CD8-positive, alpha-beta memory T cell (primary cell): ENCODE measurements at regions not wholly inside any gene's neighbourhood (a gene's known extent, or its start where the extent isn't known, plus 50 kb on each side); places are given as distances from the start of the nearest gene placed in this dataset.
"Not testable (repeated sequence)": the region's sequence is repeated elsewhere in the genome, so short reads cannot be mapped to it uniquely, and the experiment has no call there.

Source experiments
- CTCF ChIA-PET: fragments of 350-600 bp; sonication (Branson Sonifier 250); formaldehyde crosslinking; loops from one replicate; lab custom pipeline; 2021; ENCODE audit warnings: antibody characterized with exemption; lab: Charles Lee
- POLR2A ChIA-PET: fragments of 350-600 bp; sonication (Branson Sonifier 250); formaldehyde crosslinking; loops from one replicate; lab custom pipeline; 2021; ENCODE audit warnings: antibody characterized with exemption; lab: Charles Lee
- DNase-seq, 5 donors: peaks; one replicate each; pipeline versions ENCODE4 v3.0.0 to v3.0.0-alpha.2; 2020 to 2022; ENCODE audit warnings: mixed read lengths in 1 of 5
- H3K27ac ChIP-seq: one replicate; pipeline ENCODE4 v1.7.0; 2013; ENCODE audit warnings: low read depth, mild to moderate bottlenecking, low read length, moderate library complexity
- H3K27me3 ChIP-seq: 2 replicates; pipeline ENCODE4 v1.7.0; 2013; ENCODE audit warnings: low read length, mild to moderate bottlenecking; ENCODE audit not compliant: insufficient read depth, poor library complexity, severe bottlenecking
- H3K36me3 ChIP-seq: 2 replicates; pipeline ENCODE4 v1.7.0; 2013; ENCODE audit warnings: mild to moderate bottlenecking, low read length, moderate library complexity; ENCODE audit not compliant: insufficient read depth
- H3K4me1 ChIP-seq: 2 replicates; pipeline ENCODE4 v1.7.0; 2013; ENCODE audit warnings: mild to moderate bottlenecking, low read length, moderate library complexity; ENCODE audit not compliant: insufficient read depth
- H3K4me3 ChIP-seq: 2 replicates; pipeline ENCODE4 v1.7.0; 2013; ENCODE audit warnings: mild to moderate bottlenecking, low read length
- H3K9me3 ChIP-seq: 2 replicates; pipeline ENCODE4 v1.7.0; 2013; ENCODE audit warnings: mild to moderate bottlenecking, low read length
- H3K27ac Mint-ChIP-seq, 8 donors: one replicate each; pipeline ENCODE4 v1.8.0; 2020 to 2021; ENCODE audit warnings: mixed read lengths in 8 of 8, mild to moderate bottlenecking in 6 of 8, inconsistent platforms in 3 of 8, moderate library complexity in 3 of 8
- H3K27me3 Mint-ChIP-seq, 2 donors: one replicate each; pipeline ENCODE4 v1.8.0; 2020 to 2021; ENCODE audit warnings: mixed read lengths in 2 of 2, mild to moderate bottlenecking in 1 of 2, moderate library complexity in 1 of 2
- H3K36me3 Mint-ChIP-seq, 3 donors: one replicate each; pipeline ENCODE4 v1.8.0; 2020 to 2021; ENCODE audit warnings: mixed read lengths in 3 of 3, inconsistent platforms in 1 of 3, mild to moderate bottlenecking in 1 of 3
- H3K4me1 Mint-ChIP-seq, 3 donors: one replicate each; pipeline ENCODE4 v1.8.0; 2020 to 2021; ENCODE audit warnings: mixed read lengths in 3 of 3, inconsistent platforms in 1 of 3, mild to moderate bottlenecking in 1 of 3
- H3K4me3 Mint-ChIP-seq, 7 donors: one replicate each; pipeline ENCODE4 v1.8.0; 2020 to 2021; ENCODE audit warnings: mixed read lengths in 7 of 7, mild to moderate bottlenecking in 6 of 7, moderate library complexity in 4 of 7, inconsistent platforms in 2 of 7
- H3K9me3 Mint-ChIP-seq, 5 donors: one replicate each; pipeline ENCODE4 v1.8.0; 2020 to 2022; ENCODE audit warnings: mixed read lengths in 5 of 5, mild to moderate bottlenecking in 3 of 5, moderate library complexity in 2 of 5, inconsistent platforms in 1 of 5

DNA sequence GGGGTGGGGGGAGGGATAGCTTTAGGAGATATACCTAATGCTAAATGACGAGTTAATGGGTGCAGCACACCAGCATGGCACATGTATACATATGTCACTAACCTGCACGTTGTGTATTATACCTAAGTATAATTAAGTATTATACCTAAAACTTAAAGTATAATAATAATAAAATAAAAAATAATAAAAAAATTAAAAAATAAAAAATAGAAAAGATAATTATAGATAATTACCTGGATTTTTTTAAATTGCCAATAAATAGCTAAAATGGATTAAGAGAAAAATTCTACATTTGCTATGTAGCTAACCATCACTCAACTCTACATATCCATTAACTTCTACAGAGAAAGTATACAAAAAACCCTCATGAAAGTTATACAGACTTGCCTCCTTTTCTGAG is 747.3 kb downstream of the LRRIQ3 start:
- H3K4me1 ChIP-seq, H3K9me3 ChIP-seq, H3K27ac ChIP-seq, H3K4me1 Mint-ChIP-seq, H3K4me3 Mint-ChIP-seq, H3K27me3 Mint-ChIP-seq, H3K27ac Mint-ChIP-seq, POLR2A ChIA-PET, DNase-seq, H3K27me3 ChIP-seq, H3K36me3 Mint-ChIP-seq, CTCF ChIA-PET, H3K36me3 ChIP-seq, H3K4me3 ChIP-seq: not testable (repeated sequence)
- peaks cover 2 to 33% (median 13%) of the 10 kb centered on the region in 5 donors for H3K9me3 Mint-ChIP-seq

DNA sequence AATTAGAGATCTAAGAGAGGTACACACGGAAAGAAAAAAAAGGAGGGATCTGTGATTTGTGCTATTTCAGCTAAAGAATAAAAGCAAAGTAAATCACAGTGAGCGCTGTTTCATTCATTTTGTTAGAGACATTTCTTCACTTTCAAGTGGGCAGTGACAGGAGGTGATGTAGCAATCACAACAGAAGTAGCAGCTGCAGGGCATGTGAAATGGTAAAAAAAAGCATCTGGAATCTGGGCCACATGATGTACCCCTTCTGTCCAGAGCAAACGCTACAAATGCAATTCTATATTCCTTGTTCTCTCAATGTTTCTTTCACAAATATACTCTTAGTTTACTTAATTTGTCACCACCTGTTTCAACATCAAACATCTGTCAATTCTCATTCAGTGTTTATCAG is 786.5 kb downstream of the LRRIQ3 start:
- Histone ChIP-seq H3K27ac (no peak overlapping the region), H3K36me3 (no peaks in the 10 kb centered on the region), H3K4me3 (no peak overlapping the region), H3K27me3 (no peaks in the 10 kb centered on the region), H3K4me1 (no peaks in the 10 kb centered on the region), H3K9me3 (no peaks in the 10 kb centered on the region)
- Mint-ChIP-seq H3K4me3 (no peak overlapping the region), H3K36me3 (no peaks in the 10 kb centered on the region), H3K4me1 (no peaks in the 10 kb centered on the region), H3K9me3 (peaks cover 0 to 42% (median 2%) of the 10 kb centered on the region in 5 donors), H3K27ac (no peak overlapping the region), H3K27me3 (no peaks in the 10 kb centered on the region)
- ChIA-PET CTCF (no interaction called here), POLR2A (no interaction called here)
- DNase-seq = no peak

DNA sequence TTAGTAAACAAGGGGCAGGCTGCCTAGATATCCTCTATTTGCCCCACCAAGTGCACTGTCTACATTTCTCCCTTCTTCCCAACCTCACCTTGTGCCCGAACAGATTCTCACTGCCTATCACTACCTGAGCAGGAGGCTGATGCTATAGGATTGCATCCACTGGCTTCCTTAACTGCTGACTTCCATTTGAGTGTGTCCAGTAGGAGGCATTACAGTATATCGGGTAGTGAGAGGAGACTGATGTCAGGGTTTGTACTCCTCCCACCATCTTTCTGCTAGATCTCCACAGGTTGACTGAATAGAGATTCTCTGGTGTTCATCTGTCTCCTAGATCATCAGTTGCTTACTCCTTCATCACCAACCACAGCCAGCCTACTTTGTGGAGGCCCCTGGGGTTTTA is 796.3 kb downstream of the LRRIQ3 start:
- Histone ChIP-seq H3K4me1 (no peaks in the 10 kb centered on the region), H3K27ac (no peak overlapping the region), H3K27me3 (no peaks in the 10 kb centered on the region), H3K4me3 (no peak overlapping the region), H3K36me3 (no peaks in the 10 kb centered on the region), H3K9me3 (no peaks in the 10 kb centered on the region)
- H3K4me1 Mint-ChIP-seq = no peaks in the 10 kb centered on the region
- H3K36me3 Mint-ChIP-seq = no peaks in the 10 kb centered on the region
- no peak overlapping the region for H3K4me3 Mint-ChIP-seq
- ChIA-PET CTCF (no interaction called here), POLR2A (no interaction called here)
- peaks cover 0 to 43% (median 4%) of the 10 kb centered on the region in 5 donors for H3K9me3 Mint-ChIP-seq
- DNase-seq = no peak
- no peak overlapping the region for H3K27ac Mint-ChIP-seq
- no peaks in the 10 kb centered on the region for H3K27me3 Mint-ChIP-seq

DNA sequence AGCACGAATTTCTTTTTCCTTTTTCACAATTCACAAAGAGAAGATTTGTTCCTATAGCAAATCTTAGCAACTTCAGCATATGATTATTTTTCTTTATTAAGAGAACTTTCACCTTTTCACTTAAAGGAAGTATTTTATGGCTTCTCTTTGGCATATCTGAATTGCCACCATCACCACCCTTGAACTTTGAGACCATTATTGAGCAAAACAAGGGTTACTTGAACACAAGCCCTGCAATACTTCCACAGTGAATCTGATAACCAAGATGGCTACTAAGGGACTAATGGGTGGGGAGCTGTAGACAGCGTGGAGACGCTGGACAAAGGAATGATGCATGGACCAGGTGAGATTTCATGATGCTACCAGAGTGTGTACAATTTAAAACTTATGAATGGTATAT is 815.0 kb downstream of the LRRIQ3 start:
- Mint-ChIP-seq H3K4me3 (no peak overlapping the region), H3K36me3 (no peaks in the 10 kb centered on the region), H3K9me3 (peaks cover 4 to 17% (median 15%) of the 10 kb centered on the region in 5 donors), H3K27ac (no peak overlapping the region), H3K27me3 (no peaks in the 10 kb centered on the region), H3K4me1 (no peaks in the 10 kb centered on the region)
- no peak for DNase-seq
- Histone ChIP-seq H3K36me3 (no peaks in the 10 kb centered on the region), H3K9me3 (no peaks in the 10 kb centered on the region), H3K4me1 (no peaks in the 10 kb centered on the region), H3K27me3 (no peaks in the 10 kb centered on the region), H3K27ac (no peak overlapping the region), H3K4me3 (no peak overlapping the region)
- POLR2A ChIA-PET = no interaction called here
- CTCF ChIA-PET = no interaction called here

DNA sequence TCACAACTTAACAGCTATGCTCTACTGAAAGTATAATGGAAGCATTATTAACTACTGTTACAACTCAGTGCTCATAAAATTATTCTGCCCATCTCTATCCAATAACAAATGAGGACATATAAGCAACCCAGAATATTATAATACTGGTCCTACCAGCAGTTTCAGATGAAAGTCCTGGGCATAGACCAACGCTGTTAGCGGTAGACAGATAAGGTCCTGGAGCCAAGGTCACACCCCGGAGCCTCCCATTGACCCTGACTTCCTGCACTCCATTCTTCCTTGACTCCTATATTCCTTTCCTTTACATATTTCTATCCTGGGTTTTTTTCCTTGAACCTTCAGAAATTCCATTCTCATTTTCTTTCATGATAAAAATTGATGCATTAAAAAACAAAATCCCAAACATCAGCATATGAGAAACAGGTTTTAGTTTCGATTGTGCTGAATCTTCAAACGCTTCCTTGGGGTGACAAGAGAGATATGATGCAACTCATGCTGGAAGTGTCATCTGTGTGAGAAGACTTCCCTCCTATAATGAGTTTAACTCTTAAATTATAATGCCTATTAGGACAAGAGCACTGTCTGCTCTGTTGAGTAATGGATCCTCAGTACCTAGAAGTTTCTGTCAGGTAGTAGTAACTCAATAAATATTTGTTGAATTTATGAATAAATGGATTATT is 831.1 kb downstream of the LRRIQ3 start:
- Mint-ChIP-seq H3K27ac (no peak overlapping the region), H3K27me3 (no peaks in the 10 kb centered on the region), H3K4me3 (no peak overlapping the region), H3K36me3 (no peaks in the 10 kb centered on the region), H3K9me3 (peaks cover 6 to 14% (median 10%) of the 10 kb centered on the region in 5 donors), H3K4me1 (no peaks in the 10 kb centered on the region)
- POLR2A ChIA-PET = no interaction called here
- H3K4me3 ChIP-seq = no peak overlapping the region
- no peaks in the 10 kb centered on the region for H3K9me3 ChIP-seq
- no peaks in the 10 kb centered on the region for H3K27me3 ChIP-seq
- no peak for DNase-seq
- no peak overlapping the region for H3K27ac ChIP-seq
- no peaks in the 10 kb centered on the region for H3K4me1 ChIP-seq
- CTCF ChIA-PET = no interaction called here
- no peaks in the 10 kb centered on the region for H3K36me3 ChIP-seq

DNA sequence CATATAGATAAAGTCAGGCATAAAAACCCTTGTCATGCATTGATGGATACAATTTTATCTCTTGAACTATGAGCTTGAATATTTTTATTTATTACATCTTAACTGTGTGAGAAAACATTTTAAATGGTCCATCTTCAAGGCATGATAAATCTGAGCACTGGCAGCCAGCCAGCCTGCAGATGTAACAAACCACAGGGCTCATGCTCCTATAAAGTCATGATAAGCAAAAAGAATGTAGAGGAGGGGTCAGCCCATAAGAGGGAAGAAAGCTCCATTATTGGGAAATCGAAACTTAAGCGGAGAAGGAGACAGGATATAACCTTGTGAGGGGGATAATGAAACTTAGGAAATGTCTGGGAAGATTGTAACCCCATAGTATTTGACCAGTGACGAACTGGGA is 839.0 kb downstream of the LRRIQ3 start:
- Mint-ChIP-seq H3K27ac (no peak overlapping the region), H3K36me3 (no peaks in the 10 kb centered on the region), H3K4me1 (no peaks in the 10 kb centered on the region), H3K9me3 (peaks cover 0 to 22% (median 10%) of the 10 kb centered on the region in 5 donors), H3K4me3 (no peak overlapping the region), H3K27me3 (no peaks in the 10 kb centered on the region)
- Histone ChIP-seq H3K27ac (no peak overlapping the region), H3K9me3 (no peaks in the 10 kb centered on the region), H3K27me3 (no peaks in the 10 kb centered on the region), H3K36me3 (no peaks in the 10 kb centered on the region), H3K4me1 (no peaks in the 10 kb centered on the region), H3K4me3 (no peak overlapping the region)
- DNase-seq = no peak
- ChIA-PET POLR2A (no interaction called here), CTCF (no interaction called here)

DNA sequence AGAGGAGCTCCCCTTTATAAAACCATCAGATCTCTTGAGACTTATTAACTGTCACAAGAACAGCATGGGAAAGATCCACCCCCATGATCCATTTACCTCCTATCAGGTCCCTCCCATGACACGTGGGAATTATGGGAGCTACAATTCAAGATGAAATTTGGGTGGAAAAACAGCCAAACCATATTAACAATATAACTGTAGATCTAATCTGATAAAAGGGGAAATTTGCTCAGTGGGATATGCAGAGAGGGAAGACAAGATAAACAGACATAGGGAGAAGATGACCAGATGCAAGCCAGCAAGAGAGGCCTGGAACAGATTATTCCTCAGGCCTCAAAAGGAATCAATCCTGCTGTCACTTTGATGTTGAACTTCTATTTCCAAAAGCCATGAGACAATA is 841.5 kb downstream of the LRRIQ3 start:
- H3K27me3 Mint-ChIP-seq = peaks cover 0 to 1% of the 10 kb centered on the region in 2 donors
- Histone ChIP-seq H3K4me3 (no peak overlapping the region), H3K27me3 (no peaks in the 10 kb centered on the region), H3K9me3 (no peaks in the 10 kb centered on the region), H3K36me3 (no peaks in the 10 kb centered on the region), H3K27ac (no peak overlapping the region), H3K4me1 (no peaks in the 10 kb centered on the region)
- ChIA-PET CTCF (no interaction called here), POLR2A (no interaction called here)
- no peak overlapping the region for H3K27ac Mint-ChIP-seq
- peaks cover 0 to 26% (median 10%) of the 10 kb centered on the region in 5 donors for H3K9me3 Mint-ChIP-seq
- H3K4me1 Mint-ChIP-seq = no peaks in the 10 kb centered on the region
- no peak for DNase-seq
- no peaks in the 10 kb centered on the region for H3K36me3 Mint-ChIP-seq
- H3K4me3 Mint-ChIP-seq = no peak overlapping the region

DNA sequence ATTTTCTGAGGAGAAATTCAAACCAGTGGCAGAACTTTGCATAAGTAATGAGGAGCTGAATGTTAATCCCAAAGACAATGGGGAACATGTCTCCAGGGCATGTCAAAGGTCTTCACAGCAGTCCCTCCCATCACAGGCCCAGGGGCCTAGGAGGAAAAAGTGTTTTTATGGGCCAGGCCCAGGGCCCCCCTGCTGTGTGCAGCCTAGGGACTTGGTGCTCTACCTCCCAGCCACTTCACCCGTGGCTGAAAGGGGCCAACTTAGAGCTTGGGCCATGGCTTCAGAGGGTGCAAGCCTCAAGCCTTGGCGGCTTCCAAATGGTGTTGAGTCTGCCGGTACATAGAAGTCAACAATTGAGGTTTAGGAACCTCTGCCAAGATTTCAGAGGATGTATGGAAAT is 854.0 kb downstream of the LRRIQ3 start:
- H3K36me3 Mint-ChIP-seq = no peaks in the 10 kb centered on the region
- H3K4me1 ChIP-seq = no peaks in the 10 kb centered on the region
- no peaks in the 10 kb centered on the region for H3K9me3 ChIP-seq
- ChIA-PET CTCF (no interaction called here), POLR2A (no interaction called here)
- DNase-seq = no peak
- no peak overlapping the region for H3K27ac Mint-ChIP-seq
- no peak overlapping the region for H3K4me3 Mint-ChIP-seq
- no peaks in the 10 kb centered on the region for H3K27me3 ChIP-seq
- H3K36me3 ChIP-seq = no peaks in the 10 kb centered on the region
- H3K27ac ChIP-seq = no peak overlapping the region
- peaks cover 6 to 14% (median 11%) of the 10 kb centered on the region in 5 donors for H3K9me3 Mint-ChIP-seq
- no peak overlapping the region for H3K4me3 ChIP-seq
- no peaks in the 10 kb centered on the region for H3K27me3 Mint-ChIP-seq
- H3K4me1 Mint-ChIP-seq = no peaks in the 10 kb centered on the region
